MG63 (cell line): ENCODE measurements at regions not wholly inside any gene's neighbourhood (a gene's known extent, or its start where the extent isn't known, plus 50 kb on each side); places are given as distances from the start of the nearest gene placed in this dataset.

Experiments
- DNase-seq: peaks from one replicate; pipeline ENCODE4 v3.0.0-alpha.2; 2020
- H3K27me3 ChIP-seq: fragments of 250-450 bp; sonication (Bioruptor Pico); 2 replicates; pipeline ENCODE4 v1.5.1; 2020; ENCODE audit warnings: mild to moderate bottlenecking, moderate library complexity
- H3K36me3 ChIP-seq: fragments of 250-450 bp; sonication (Bioruptor Pico); 2 replicates; pipeline ENCODE4 v1.5.1; 2020; ENCODE audit warnings: mild to moderate bottlenecking, moderate library complexity
- H3K4me3 ChIP-seq: fragments of 250-450 bp; sonication (Bioruptor Pico); 2 replicates; pipeline ENCODE4 v1.5.1; 2020; ENCODE audit warnings: mild to moderate bottlenecking, moderate library complexity
- H3K9me3 ChIP-seq: fragments of 250-450 bp; sonication (Bioruptor Pico); 2 replicates; pipeline ENCODE4 v1.5.1; 2020; ENCODE audit warnings: mild to moderate bottlenecking, moderate library complexity

DNA sequence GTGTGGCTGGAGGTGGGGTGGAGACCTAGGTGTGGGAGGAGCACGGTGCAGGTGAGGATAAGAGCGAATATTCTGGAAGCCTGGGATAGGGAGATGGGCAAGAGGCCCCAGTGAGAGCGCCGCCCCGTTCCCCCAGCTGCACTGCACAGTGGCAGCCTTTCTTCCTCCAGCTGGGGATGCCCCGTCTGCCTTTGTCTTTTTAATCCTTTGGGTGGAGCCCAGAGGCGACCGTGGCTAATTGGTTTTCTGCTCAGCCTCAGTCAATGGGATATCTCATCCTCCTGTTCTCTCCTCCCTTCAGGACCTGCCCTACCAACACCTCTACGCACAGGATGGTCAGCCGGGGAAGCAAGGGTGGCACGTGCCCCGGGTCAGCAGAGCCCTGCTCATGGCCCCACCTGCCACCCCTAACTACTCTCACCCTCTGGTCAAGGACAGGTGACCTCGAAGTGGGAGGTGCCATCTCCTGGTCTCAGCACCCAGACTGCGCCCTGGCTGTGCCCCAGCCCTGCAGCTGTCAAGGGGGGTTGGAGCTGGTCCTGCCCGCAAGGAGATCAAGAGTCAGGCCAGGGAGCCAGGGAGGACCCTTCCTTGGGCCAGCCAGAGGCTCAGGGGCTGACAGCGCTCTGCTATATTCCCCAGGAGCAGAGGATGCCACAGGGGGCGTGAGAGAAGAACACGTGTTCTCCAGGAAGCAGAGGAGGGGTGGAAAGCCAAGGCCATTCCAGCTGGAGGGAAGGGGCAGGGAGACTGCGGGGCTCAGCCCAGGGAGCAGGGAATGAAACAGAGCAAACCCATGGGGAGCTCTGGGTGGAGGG, 64.0 kb downstream of the ADRA2C start:
- Histone ChIP-seq H3K36me3 (no peaks in the 10 kb centered on the region), H3K27me3 (no peaks in the 10 kb centered on the region), H3K4me3 (no peak overlapping the region), H3K9me3 (no peaks in the 10 kb centered on the region)
- DNase-seq = no peak

DNA sequence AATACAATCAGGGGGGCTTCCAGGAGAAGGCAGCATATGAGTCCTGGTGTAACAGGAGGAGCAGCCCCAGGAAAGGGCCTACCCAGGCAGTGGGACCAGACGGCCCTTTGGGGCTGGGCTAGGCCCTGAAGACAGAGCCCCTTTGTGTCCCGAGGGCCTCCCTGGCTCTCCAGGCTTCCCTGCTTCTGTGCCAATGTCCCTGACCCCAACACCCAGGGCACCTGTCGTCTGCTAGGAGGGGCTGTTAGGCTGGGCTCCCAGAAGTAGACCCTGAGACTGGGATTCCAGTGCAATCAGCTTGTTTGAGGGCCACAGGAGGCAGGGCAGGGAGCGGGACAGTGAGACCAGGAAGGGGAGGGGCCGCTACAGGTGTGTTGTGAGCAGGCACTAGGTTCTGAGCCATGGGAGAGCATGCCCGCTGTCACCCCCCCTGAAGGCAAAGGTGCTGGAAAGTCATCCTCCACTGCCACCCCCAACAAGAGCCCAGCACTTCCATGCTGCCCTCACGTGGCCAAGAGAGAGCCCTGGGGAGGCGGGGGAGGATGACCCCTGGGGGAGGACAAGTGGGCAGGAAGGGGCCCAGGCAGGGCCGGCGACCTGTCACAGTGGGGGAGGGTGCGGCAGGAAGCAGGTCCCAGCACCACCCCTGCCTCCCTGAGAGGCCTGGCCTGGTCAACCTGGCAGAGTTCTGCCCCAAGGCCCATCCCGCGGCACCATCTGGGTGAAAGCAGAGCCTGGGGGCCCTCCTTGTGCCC, 64.8 kb downstream of the ADRA2C start:
- Histone ChIP-seq H3K36me3 (no peaks in the 10 kb centered on the region), H3K9me3 (no peaks in the 10 kb centered on the region), H3K27me3 (no peaks in the 10 kb centered on the region), H3K4me3 (no peak overlapping the region)
- no peak for DNase-seq

DNA sequence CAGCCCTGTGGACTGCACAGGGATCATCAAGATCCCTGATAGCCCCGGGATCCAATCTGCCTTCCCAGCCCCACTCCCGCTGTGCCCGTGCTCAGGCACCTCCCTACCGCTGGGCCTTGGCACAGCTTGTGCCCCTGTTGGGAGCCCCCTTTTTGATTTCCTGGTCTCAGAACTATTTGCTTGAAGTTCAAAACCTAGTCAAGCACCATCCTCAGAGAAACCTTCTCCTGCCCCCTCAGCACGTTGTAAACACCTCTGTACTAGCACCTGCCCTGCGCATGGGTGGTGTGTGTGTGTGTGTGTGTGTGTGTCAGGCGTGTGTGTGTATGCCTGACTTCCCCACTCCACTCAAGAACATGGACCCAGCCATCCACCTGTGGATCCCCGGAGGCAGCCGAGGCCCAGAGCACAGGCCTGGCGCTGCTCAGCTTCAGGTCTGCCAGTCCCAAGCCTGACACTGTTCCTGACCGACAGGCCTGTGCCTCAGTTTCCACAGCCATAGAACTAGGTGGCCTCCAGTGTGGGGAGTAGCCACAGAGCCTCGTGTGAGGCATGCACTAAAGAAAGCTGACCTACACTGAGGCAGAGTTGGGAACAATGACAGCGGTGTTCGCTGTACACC, 65.5 kb downstream of the ADRA2C start:
- no peak for DNase-seq
- H3K9me3 ChIP-seq = no peaks in the 10 kb centered on the region
- no peak overlapping the region for H3K4me3 ChIP-seq
- H3K36me3 ChIP-seq = no peaks in the 10 kb centered on the region
- H3K27me3 ChIP-seq = no peaks in the 10 kb centered on the region

DNA sequence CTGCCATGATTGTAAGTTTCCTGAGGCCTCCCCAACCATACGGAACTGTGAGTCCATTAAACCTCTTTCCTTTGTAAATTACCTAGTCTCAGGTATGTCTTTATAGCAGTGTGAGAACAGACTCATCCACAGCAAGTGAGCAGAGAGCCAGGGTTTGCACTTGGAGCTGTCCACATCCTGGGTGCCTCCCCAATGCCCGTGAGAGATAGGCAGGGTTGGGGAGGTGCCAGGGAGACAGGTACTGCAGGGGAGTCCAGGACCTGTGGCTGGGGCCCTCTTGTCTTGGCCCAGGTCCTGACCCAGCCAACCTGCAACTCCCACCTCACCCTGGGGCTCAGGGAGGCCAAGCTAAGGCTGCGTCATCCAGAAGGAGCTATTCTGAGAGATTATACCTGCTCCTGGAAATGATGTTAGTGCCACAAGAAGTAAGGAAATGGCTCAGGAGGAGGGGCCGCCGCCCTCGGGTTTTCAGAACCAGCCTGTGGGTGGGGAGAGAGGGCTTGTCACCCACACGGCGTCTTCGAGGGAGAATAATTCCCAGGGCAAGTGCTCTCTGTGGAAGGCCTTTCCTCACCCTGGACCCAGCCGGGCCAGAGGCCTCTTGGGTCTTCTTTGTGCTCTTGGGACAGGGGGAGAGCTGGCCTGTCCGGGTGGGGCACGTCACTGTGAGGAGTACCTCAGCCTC, 66.5 kb downstream of the ADRA2C start:
- H3K27me3 ChIP-seq = no peaks in the 10 kb centered on the region
- DNase-seq = no peak
- no peak overlapping the region for H3K4me3 ChIP-seq
- H3K36me3 ChIP-seq = no peaks in the 10 kb centered on the region
- no peaks in the 10 kb centered on the region for H3K9me3 ChIP-seq

DNA sequence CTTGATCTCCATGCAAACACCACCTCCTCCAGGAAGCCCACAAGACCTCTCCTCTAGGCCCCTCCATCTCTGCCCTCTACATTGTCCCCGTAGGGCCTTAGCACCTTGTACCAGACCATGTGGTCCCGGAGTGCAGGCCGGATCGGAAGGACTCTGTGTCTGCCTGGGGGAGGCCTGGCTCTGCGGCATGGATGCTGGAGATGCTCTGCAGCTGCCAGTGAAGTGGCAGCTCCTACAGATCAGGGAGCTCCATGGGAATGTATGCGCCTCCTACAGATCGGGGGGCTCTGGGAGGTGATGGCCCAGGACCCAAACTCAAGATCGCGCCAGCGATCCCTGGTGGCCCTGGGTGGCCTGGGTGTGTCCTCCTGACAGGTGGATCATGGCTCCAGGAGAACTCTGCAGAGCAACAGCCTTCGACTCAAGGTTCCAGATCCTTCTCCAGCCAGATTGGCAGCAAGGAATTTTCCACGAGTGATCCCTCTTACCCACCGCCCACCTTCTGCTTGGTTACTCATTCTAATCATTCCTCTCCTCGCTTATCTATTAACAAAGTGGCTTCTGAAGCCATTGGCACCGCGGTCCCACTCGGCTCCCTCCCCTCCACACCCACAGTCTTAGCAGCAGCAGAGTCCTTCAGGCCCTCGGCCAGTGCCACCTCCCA, 67.3 kb downstream of the ADRA2C start:
- no peak overlapping the region for H3K4me3 ChIP-seq
- no peaks in the 10 kb centered on the region for H3K36me3 ChIP-seq
- DNase-seq = no peak
- H3K9me3 ChIP-seq = no peaks in the 10 kb centered on the region
- no peaks in the 10 kb centered on the region for H3K27me3 ChIP-seq

DNA sequence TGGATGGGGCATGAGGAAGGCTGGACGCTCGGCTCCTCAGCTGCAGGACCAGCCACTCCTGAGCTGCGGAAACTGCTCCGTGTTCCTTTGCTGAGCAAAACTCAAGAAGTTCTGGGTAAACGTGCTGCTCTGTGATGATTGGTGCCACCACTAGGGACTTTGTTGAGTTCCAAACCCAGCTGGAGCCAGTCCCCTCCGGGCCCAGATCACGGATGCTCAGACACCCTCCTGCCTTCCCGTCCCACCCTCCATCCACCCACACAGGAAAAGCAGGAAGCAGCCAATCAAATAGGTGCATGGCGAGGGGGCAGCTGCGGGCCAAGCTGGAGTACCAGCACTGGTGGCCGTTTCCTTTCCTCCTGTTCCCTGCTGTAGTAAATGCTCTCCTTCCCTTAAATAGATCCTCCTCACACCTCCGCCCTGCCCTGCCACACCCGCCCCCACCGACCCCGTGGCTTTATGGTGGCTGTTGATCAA, 68.0 kb downstream of the ADRA2C start:
- H3K36me3 ChIP-seq = no peaks in the 10 kb centered on the region
- no peak for DNase-seq
- H3K9me3 ChIP-seq = no peaks in the 10 kb centered on the region
- no peaks in the 10 kb centered on the region for H3K27me3 ChIP-seq
- H3K4me3 ChIP-seq = no peak overlapping the region

DNA sequence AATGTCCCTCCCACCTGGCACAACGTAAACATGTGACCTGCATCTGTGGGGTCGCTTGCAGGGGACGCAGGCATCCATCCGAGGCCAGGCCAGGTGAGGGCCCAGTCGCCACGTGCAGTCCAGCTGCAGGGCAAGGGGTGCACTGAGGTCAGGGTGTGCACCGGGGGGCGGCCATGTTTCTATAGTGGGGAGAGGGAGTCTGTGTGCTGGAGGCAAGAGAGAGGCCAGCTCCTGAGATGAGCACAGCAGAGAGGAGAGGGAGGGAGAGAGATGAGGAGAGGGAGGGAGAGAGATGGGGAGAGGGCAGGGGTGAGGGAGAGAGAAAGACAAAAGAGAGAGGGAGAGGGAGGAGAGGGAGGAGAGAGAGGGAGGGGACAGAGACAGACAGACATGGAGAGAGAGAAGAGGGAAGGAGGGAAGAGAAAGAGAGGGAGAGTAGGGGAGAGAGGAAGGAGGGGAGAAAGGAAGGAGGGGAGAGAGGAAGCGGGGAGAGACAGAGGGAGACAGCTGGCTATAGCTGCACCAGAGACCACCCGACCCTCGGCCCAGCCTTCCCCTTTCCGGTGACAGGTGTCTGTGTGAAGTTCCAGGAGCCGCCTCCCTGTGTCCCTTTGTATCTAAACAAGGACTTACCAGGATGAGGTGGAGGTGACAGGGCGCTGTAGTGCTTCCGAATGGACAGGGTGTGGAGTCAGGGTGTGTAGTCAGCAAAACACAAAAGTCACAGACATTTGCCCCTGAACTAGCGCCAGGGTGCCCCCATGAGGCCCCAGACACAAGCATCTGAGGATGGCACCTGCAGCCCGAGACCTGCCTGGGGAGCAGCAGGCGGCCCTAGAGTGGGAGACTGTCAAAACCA, 68.7 kb downstream of the ADRA2C start:
- Histone ChIP-seq H3K9me3 (no peaks in the 10 kb centered on the region), H3K27me3 (no peaks in the 10 kb centered on the region), H3K4me3 (no peak overlapping the region), H3K36me3 (no peaks in the 10 kb centered on the region)
- DNase-seq = no peak

DNA sequence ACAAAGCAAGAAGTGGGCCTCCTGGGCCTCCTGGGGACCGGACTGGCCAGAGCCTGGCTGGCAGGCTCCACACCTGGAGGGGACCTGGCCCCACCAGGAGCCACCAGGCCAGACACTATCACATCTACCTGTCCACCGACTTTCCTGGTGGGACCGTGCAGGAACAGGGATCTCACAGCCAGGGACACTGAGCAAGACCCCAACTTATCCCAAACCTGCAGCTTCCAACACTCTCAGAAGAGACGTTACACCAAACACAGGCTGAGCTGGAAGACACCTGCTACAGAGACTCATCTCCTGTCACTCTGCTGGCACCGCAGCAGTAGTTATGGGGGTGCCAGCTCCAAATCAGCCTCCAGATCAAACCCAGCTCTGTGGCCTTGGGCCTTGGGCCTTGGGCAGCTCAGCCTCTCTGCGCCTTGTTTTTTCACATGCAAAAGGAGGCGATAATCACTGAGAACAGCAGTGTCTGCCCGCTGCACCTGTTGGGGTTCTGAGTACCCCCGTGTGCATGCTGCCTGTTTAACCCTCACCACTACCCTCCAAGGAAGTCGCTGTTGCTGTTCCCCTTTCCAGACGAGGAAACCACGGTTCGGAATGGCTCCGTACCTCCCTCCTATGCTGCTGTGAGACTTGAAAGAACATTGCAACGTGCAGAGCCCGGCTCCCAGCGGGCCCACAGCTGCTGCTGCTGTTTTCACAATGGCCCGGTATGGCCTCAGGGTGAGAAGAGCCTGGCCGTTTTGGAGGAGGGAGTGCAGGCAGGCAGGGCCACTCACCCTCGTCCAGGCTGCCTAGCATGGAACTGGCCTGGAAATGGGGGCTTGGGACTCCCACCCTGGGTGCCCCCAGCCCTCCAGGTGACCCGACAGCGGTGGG, 69.6 kb downstream of the ADRA2C start:
- Histone ChIP-seq H3K4me3 (no peak overlapping the region), H3K36me3 (no peaks in the 10 kb centered on the region), H3K9me3 (no peaks in the 10 kb centered on the region), H3K27me3 (no peaks in the 10 kb centered on the region)
- no peak for DNase-seq

DNA sequence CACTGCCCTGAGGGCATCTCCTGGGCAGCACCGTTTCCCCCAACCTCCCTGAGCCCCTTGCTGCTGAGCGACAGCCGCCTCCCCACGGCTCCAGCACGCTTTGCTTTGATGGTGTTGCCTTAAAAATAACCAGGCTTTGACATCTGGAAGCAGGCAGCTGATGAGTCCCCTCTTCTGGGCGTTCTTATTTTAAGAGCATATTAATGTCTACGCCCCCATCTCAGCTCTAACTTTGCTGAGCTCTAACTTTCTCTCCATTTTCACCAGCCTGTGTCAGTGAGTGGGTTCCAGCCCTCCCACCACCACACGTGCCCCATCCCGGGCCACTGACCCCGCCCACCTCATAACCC, 70.2 kb downstream of the ADRA2C start:
- Histone ChIP-seq H3K4me3 (no peak overlapping the region), H3K9me3 (no peaks in the 10 kb centered on the region), H3K27me3 (no peaks in the 10 kb centered on the region), H3K36me3 (no peaks in the 10 kb centered on the region)
- no peak for DNase-seq

DNA sequence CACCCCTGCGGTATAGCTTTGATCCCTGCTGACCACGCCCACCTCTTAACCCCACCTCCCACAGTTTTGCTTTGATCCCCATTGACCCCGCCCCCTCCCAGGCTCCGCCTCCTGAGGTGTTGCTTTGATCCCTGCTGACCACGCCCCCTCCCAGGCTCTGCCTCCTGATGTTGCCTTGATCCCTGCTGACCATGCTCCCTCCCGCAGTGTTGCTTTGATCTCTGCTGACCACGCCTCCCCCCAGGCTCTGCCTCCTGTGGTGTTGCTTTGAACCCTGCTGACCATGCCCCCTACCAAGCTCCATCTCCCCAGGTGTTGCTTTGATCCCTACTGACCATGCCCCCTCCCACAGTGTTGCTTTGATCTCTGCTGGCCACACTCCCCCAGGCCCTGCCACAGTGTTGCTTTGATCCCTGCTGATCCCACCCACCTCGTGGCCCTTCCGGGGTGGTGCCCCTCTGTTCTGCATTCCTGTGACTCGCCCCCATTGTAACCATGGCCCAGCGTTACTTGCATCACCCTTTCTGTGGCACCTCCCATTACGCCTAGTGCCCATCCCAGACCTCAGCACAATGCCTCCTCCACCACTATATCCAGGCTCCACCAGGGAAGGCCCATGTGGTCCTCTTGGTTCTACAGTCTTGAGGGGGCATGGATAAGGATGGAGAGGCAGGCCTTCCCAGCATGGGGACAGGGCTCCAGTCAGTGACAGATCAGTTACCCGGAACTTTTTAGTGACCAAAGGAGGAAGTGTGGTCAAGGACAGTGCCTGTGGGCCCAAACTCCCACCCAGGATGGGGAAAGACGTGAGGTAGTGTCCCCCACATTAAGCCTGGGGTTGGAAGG, 70.8 kb downstream of the ADRA2C start:
- no peak for DNase-seq
- Histone ChIP-seq H3K36me3 (no peaks in the 10 kb centered on the region), H3K27me3 (no peaks in the 10 kb centered on the region), H3K4me3 (no peak overlapping the region), H3K9me3 (no peaks in the 10 kb centered on the region)

DNA sequence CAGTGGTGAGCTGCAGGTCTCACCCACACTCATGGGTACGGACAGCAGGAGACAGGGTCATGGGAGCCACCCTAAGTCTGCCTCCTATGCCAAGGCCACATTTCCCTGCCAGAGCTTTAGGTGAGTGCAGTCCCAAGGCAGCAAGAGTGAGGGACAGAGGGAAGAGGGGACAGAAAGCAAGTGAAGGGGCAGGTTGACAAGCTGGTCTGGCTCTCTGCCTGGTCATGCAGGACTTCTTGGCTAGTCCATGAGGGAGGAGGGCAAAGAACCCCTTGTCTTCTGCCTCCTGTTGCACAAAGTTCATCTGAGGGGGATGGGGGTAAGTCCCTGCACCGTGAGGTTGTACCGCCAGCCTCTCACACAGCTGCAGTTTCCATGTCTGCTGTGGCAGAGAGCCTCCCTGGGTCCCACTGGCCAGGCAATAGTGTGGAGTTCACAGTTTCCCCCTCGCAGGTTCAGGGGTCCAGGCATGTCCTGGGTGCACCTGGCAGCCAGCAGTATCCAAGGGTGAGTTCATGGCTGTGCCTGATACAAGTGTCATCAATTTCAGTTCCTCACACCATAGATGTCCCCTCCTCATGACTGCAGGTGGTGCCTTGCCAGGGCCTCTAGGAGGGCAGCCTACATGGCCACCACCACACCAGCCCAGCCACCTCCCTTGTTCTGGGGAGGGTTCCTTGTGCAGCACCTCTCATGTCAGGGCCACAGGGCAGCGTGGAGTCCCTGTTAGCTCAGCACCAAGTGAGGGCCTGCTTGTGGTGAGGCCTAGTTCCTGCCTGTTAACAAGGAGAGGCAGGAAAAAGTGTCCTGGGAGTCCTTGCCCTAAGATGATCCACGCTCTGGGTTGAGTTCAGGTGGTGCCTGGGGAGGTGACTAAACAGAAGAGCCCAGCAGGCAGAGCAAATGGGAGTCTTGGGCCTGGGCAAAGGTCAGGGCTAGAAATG, 72.5 kb downstream of the ADRA2C start:
- Histone ChIP-seq H3K4me3 (no peak overlapping the region), H3K27me3 (no peaks in the 10 kb centered on the region)
- DNase-seq = no peak

DNA sequence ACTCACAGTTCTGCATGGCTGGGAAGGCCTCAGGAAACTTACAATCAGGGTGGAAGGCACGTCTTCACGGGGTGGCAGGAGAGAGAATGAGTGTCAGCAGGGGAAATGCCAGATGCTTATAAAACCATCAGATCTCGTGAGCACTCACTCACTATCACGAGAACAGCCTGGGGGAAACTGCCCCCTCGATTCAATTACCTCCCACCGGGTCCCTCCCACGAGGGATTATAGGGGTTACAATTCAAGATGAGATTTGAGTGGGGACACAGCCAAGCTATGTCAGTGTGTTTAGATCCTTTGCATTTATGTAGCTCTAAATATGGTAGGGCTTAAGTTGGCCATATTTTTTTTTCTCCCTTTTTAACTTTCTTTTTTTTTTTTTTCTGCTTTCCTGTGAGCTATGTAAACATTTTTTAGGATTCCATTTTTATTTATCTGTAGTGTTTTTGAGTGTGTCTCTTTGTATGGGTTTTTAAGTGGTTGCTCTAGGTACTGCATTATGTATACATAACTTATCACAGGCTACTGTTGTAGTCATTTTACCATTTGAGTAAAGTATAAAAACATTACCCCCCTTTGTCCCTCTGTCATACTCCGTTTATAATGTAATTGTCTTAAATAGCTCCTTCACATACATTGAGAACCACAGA, 79.0 kb downstream of the ADRA2C start:
- DNase-seq = no peak
- no peaks in the 10 kb centered on the region for H3K27me3 ChIP-seq
- no peaks in the 10 kb centered on the region for H3K36me3 ChIP-seq
- H3K4me3 ChIP-seq = no peak overlapping the region
- no peaks in the 10 kb centered on the region for H3K9me3 ChIP-seq

More for the DNA sequence above, 72.5 kb downstream of the ADRA2C start:
- H3K9me3 ChIP-seq = no peaks in the 10 kb centered on the region
- no peaks in the 10 kb centered on the region for H3K36me3 ChIP-seq
